A673 (cell line): ENCODE measurements at regions not wholly inside any gene's neighbourhood (a gene's known extent, or its start where the extent isn't known, plus 50 kb on each side); places are given as distances from the start of the nearest gene placed in this dataset.
"Not testable (repeated sequence)": the region's sequence is repeated elsewhere in the genome, so short reads cannot be mapped to it uniquely, and the experiment has no call there.

Source experiments
- BruUV-seq: library from RNA; stranded (reverse); fragments of 400-500 nt; replicated peaks from 2 replicates; lab custom pipeline; 2021; lab: Mats Ljungman, UMichigan
- CTCF ChIA-PET: fragments of 300-600 bp; sonication (Branson Sonifier 250); formaldehyde crosslinking; loops from one replicate; lab custom pipeline; 2022; ENCODE audit warnings: antibody characterized with exemption; lab: Charles Lee
- POLR2A ChIA-PET: fragments of 300-600 bp; sonication (Branson Sonifier 250); formaldehyde crosslinking; loops from one replicate; lab custom pipeline; 2022; ENCODE audit warnings: antibody characterized with exemption; ENCODE audit not compliant: low non-redundant PET; lab: Charles Lee
- DNase-seq: peaks from one replicate; pipeline ENCODE4 v3.0.0-alpha.2; 2015; ENCODE audit warnings: low spot score
- H3K27ac ChIP-seq: fragments of 200-600 bp; sonication (generic); 2 replicates; pipeline ENCODE4 v1.5.1; 2016; ENCODE audit warnings: mixed run types, low read depth, mild to moderate bottlenecking, mixed read lengths, antibody characterized with exemption, low read length; ENCODE audit not compliant: poor library complexity, severe bottlenecking
- H3K27me3 ChIP-seq: fragments of 200-600 bp; sonication (generic); replicated peaks from 2 replicates; pipeline ENCODE4 v1.6.1; 2017; ENCODE audit warnings: mixed run types, low read depth, mild to moderate bottlenecking, mixed read lengths, antibody characterized with exemption, low read length; ENCODE audit not compliant: insufficient read depth, poor library complexity
- H3K36me3 ChIP-seq: fragments of 200-600 bp; sonication (generic); 2 replicates; pipeline ENCODE4 v1.6.1; 2016; ENCODE audit warnings: mixed run types, mild to moderate bottlenecking, mixed read lengths, antibody characterized with exemption, low read length; ENCODE audit not compliant: insufficient read depth, poor library complexity, severe bottlenecking
- H3K4me1 ChIP-seq: fragments of 200-600 bp; sonication (generic); 2 replicates; pipeline ENCODE4 v1.6.1; 2017; ENCODE audit warnings: mixed run types, mild to moderate bottlenecking, mixed read lengths, antibody characterized with exemption, low read length; ENCODE audit not compliant: insufficient read depth, poor library complexity, severe bottlenecking
- H3K4me3 ChIP-seq: fragments of 200-600 bp; sonication (generic); 2 replicates; pipeline ENCODE4 v1.5.1; 2016; ENCODE audit warnings: low read depth, mixed run types, mild to moderate bottlenecking, mixed read lengths, low read length; ENCODE audit not compliant: poor library complexity, severe bottlenecking
- H3K9me3 ChIP-seq: fragments of 200-600 bp; sonication (generic); 2 replicates; pipeline ENCODE4 v1.6.1; 2016; ENCODE audit warnings: mixed run types, low read depth, mild to moderate bottlenecking, mixed read lengths, antibody characterized with exemption, low read length; ENCODE audit not compliant: poor library complexity, severe bottlenecking
- EZH2 ChIP-seq: fragments of 200-600 bp; sonication (generic); IDR thresholded peaks from 2 replicates; pipeline ENCODE4 v1.6.1; 2017; ENCODE audit warnings: borderline replicate concordance, low read depth, mild to moderate bottlenecking, mixed read lengths, antibody characterized with exemption, low read length; ENCODE audit not compliant: poor library complexity, severe bottlenecking
- intact Hi-C: fragments of 100-400 bp; cut with micrococcal nuclease; formaldehyde crosslinking; loops from one replicate; pipeline ENCODE4 v1.10.0; 2022; ENCODE audit not compliant: unreplicated experiment
- TF ChIP-seq, protein P1 (sequence below): fragments of 300-800, 200-600 bp; sonication (generic); conservative IDR thresholded peaks from 2 replicates; pipeline ENCODE4 v1.5.1; 2017; ENCODE audit warnings: low read depth, mild to moderate bottlenecking, antibody characterized with exemption, low read length, moderate library complexity, mixed read lengths

DNA sequence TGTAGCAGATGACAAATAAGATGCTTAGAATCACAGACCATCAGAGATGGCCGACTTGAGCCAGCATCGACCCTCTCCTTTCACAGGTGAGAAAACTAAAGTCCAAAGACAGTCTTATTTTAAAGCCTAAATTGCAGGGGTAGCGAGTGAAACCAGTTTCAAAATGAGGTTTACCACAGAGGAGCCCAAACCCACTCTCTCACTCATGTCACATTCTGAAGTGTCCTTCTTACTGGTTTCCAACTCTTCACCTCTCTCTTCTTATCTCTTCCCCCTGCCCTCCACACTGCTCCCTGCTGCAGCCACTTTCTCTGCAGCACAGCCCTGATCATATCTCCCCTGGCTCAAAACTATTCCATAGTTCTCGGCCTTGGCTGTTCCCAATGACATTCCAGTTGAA lies 57.0 kb upstream of the NID2 start:
- H3K36me3 ChIP-seq, result no peaks in the 10 kb centered on the region
- DNase-seq, result no peak
- no peak overlapping the region for H3K27ac ChIP-seq
- intact Hi-C loops, result no loop called here
- CTCF ChIA-PET, result no interaction called here
- no TSS peak for BruUV-seq
- POLR2A ChIA-PET, result no interaction called here
- H3K27me3 ChIP-seq, result no peaks in the 10 kb centered on the region
- peaks cover 7% of the 10 kb centered on the region for H3K4me1 ChIP-seq
- H3K9me3 ChIP-seq, result no peaks in the 10 kb centered on the region
- TF ChIP-seq EZH2, result no peak
- TF ChIP-seq, protein P1, sequence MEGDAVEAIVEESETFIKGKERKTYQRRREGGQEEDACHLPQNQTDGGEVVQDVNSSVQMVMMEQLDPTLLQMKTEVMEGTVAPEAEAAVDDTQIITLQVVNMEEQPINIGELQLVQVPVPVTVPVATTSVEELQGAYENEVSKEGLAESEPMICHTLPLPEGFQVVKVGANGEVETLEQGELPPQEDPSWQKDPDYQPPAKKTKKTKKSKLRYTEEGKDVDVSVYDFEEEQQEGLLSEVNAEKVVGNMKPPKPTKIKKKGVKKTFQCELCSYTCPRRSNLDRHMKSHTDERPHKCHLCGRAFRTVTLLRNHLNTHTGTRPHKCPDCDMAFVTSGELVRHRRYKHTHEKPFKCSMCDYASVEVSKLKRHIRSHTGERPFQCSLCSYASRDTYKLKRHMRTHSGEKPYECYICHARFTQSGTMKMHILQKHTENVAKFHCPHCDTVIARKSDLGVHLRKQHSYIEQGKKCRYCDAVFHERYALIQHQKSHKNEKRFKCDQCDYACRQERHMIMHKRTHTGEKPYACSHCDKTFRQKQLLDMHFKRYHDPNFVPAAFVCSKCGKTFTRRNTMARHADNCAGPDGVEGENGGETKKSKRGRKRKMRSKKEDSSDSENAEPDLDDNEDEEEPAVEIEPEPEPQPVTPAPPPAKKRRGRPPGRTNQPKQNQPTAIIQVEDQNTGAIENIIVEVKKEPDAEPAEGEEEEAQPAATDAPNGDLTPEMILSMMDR, result no peak
- H3K4me3 ChIP-seq, result no peak overlapping the region

DNA sequence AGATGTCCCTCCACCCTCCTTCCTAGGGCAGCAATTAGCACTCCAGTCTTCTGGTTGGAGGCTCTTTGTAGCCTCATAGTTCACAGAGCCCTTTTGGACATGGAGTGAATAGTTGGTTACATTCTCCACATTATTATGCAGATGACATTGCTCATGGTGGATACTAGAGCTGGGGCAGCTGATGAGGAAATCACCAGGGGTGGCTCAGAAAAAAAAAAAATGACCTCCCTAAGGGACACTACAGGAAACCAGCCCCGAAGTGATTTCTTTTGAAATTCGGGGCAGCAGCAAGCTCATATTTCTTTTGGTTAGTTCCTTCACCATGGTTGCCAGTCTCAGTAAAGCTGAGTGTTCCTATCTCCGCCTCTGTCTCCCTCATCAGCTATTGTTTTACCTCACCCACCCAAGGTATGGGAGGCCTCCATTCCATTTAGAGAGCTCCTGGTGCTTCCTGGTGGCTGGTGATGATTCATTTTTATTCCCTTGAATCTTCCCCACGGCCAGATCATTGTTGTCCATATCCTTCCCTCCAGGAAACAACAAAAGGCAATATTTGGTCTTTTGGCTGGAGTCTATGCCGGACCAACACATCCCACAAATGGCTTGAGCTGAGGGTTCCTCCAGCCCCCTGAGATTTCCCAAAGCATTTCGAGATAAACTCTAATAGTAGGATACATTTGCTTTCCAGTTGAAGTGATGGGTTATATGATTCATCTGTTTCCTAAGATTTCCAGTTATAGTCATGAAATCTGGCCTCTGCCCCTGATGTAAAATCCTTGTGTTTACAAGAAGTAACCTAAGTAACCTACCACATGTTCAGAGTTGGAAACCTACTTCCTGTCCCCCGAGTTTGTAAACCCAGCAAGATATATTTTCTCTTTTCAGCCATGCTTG lies 56.2 kb upstream of the NID2 start:
- intact Hi-C loops, result no loop called here
- Histone ChIP-seq H3K9me3 (no peaks in the 10 kb centered on the region), H3K27ac (no peak overlapping the region), H3K36me3 (no peaks in the 10 kb centered on the region), H3K4me3 (no peak overlapping the region), H3K27me3 (no peaks in the 10 kb centered on the region), H3K4me1 (peaks cover 7% of the 10 kb centered on the region)
- BruUV-seq, result no TSS peak
- POLR2A ChIA-PET, result no interaction called here
- CTCF ChIA-PET, result interaction anchor here (0.7 kb wide), 1 partner anchor 111 kb away, joined by 4 read pairs; no protein-coding TSS in a partner anchor
- DNase-seq, result peak; percentile 49
- no peak for TF ChIP-seq EZH2
- TF ChIP-seq, protein P1, result no peak

GRCh38 chr14:52122163-52122562 lies 53.3 kb upstream of the NID2 start:
- H3K4me1 ChIP-seq, POLR2A ChIA-PET, H3K9me3 ChIP-seq, BruUV-seq, H3K36me3 ChIP-seq, H3K27me3 ChIP-seq, intact Hi-C loops, H3K27ac ChIP-seq, DNase-seq, H3K4me3 ChIP-seq: not testable (repeated sequence)
- CTCF ChIA-PET, result interaction anchor here (0.7 kb wide), 1 partner anchor 51 kb away, joined by 3 read pairs; no protein-coding TSS in a partner anchor
